ENCODE measurements at regions not wholly inside any gene's neighbourhood (a gene's known extent, or its start where the extent isn't known, plus 50 kb on each side); places are given as distances from the start of the nearest gene placed in this dataset.

DNA sequence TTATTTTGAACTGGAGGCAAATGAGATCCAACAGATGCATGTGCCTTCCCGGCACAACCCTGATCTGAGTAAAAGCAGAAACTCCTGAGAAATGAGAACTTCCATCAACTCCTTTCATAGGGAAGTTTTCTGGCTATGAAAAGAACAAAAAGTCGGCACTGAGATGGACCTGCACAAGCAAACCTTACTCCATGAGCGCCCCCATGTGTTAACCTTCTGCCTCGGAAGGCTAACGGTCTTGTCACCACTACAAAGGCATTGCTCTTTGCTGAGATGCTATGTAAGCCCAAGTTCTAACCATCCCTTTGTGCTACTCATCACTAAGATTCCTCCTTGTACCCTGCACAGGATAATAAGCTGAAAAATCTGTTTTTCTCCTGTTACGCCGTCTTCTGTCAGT, 57.3 kb upstream of the SULT1C3 start:
- H3K9me3 ChIP-seq (ENCODE audit: low read depth), result no peaks in the 10 kb centered on the region
- H3K4me3 ChIP-seq, result no peak overlapping the region
- no peak overlapping the region for H3K27ac ChIP-seq
- no peaks in the 10 kb centered on the region for H3K27me3 ChIP-seq
- peak; percentile 6 to 8 for DNase-seq (ENCODE audit: low read depth in 1 of 2, low spot score in 1 of 2)
- TF ChIP-seq, protein P1, sequence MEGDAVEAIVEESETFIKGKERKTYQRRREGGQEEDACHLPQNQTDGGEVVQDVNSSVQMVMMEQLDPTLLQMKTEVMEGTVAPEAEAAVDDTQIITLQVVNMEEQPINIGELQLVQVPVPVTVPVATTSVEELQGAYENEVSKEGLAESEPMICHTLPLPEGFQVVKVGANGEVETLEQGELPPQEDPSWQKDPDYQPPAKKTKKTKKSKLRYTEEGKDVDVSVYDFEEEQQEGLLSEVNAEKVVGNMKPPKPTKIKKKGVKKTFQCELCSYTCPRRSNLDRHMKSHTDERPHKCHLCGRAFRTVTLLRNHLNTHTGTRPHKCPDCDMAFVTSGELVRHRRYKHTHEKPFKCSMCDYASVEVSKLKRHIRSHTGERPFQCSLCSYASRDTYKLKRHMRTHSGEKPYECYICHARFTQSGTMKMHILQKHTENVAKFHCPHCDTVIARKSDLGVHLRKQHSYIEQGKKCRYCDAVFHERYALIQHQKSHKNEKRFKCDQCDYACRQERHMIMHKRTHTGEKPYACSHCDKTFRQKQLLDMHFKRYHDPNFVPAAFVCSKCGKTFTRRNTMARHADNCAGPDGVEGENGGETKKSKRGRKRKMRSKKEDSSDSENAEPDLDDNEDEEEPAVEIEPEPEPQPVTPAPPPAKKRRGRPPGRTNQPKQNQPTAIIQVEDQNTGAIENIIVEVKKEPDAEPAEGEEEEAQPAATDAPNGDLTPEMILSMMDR (IDR thresholded peaks at IDR 0.05; ENCODE audit: low read depth, low read length), result peak; percentile 11
- no peaks in the 10 kb centered on the region for H3K4me1 ChIP-seq (ENCODE audit: low read depth)
- H3K36me3 ChIP-seq, result no peaks in the 10 kb centered on the region

DNA sequence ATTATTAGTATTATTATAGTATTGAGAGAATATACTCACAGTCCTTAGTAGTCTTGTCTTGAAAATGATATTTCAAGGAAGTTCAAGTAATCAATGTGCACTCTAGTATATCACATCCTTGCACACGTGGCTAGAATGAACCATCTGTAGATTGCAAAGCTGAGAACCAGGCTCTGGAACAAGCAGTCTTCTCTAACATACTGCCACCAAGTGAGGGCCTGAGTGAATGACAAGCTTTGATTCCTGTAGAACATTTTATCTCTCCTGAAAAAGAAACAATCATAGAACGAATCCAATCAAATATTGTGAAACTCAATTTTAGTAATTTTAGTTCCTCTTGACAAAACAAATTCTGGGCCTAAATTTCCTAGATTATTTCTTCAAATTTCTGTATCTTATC, 55.3 kb upstream of the SULT1C3 start:
- DNase-seq (ENCODE audit: low read depth in 1 of 2, low spot score in 1 of 2), result peak; percentile 16 to 41
- Histone ChIP-seq H3K27me3 (no peaks in the 10 kb centered on the region), H3K4me3 (no peak overlapping the region), H3K9me3 (ENCODE audit: low read depth) (no peaks in the 10 kb centered on the region), H3K27ac (no peak overlapping the region), H3K36me3 (no peaks in the 10 kb centered on the region), H3K4me1 (ENCODE audit: low read depth) (no peaks in the 10 kb centered on the region)
- TF ChIP-seq, protein P1 (IDR thresholded peaks at IDR 0.05; ENCODE audit: low read depth, low read length), result peak; percentile 40

GRCh38 chr2:108189316-108189715, 50.5 kb upstream of the SULT1C3 start:
- Histone ChIP-seq H3K9me3 (ENCODE audit: low read depth) (no peaks in the 10 kb centered on the region), H3K4me3 (no peak overlapping the region), H3K4me1 (ENCODE audit: low read depth) (no peaks in the 10 kb centered on the region), H3K36me3 (no peaks in the 10 kb centered on the region), H3K27ac (no peak overlapping the region), H3K27me3 (no peaks in the 10 kb centered on the region)
- TF ChIP-seq, protein P1 (IDR thresholded peaks at IDR 0.05; ENCODE audit: low read depth, low read length), result no peak
- no peak for DNase-seq (ENCODE audit: low read depth in 1 of 2, low spot score in 1 of 2)
